Aorta (tissue), 5 donors: ENCODE measurements at regions not wholly inside any gene's neighbourhood (a gene's known extent, or its start where the extent isn't known, plus 50 kb on each side); places are given as distances from the start of the nearest gene placed in this dataset.
"Not testable (repeated sequence)": the region's sequence is repeated elsewhere in the genome, so short reads cannot be mapped to it uniquely, and the experiment has no call there.

ENCODE experiments used
- ATAC-seq: fragments of 200-7000 bp; cut with Tn5 transposase; one replicate; pipeline ENCODE4 v1.9.1; 2022; ENCODE audit warnings: moderate library complexity; ENCODE audit not compliant: low FRiP score
- DNase-seq, 2 donors: peaks; one replicate each; pipeline ENCODE4 v3.0.0-alpha.2; 2020
- H3K27ac ChIP-seq, 2 donors: one replicate each; pipeline ENCODE4 v1.5.1; 2013; ENCODE audit warnings: low read length in 2 of 2, mild to moderate bottlenecking in 2 of 2, moderate library complexity in 2 of 2, control low read depth in 1 of 2, inconsistent platforms in 1 of 2, low read depth in 1 of 2
- H3K27me3 ChIP-seq, 2 donors: one replicate each; pipeline ENCODE4 v1.6.1; 2013; ENCODE audit warnings: control low read depth in 1 of 2, low read length in 1 of 2, mild to moderate bottlenecking in 1 of 2, moderate library complexity in 1 of 2; ENCODE audit not compliant: insufficient read depth in 2 of 2, control insufficient read depth in 1 of 2
- H3K36me3 ChIP-seq, 2 donors: one replicate each; pipeline ENCODE4 v1.6.1; 2013; ENCODE audit warnings: control low read depth in 1 of 2, low read length in 1 of 2, mild to moderate bottlenecking in 1 of 2; ENCODE audit not compliant: insufficient read depth in 2 of 2, control insufficient read depth in 1 of 2
- H3K4me1 ChIP-seq, 2 donors: one replicate each; pipeline ENCODE4 v1.6.1; 2013; ENCODE audit warnings: low read length in 2 of 2, control low read depth in 1 of 2, mild to moderate bottlenecking in 1 of 2, moderate library complexity in 1 of 2; ENCODE audit not compliant: insufficient read depth in 2 of 2, control insufficient read depth in 1 of 2
- H3K4me3 ChIP-seq, 2 donors: one replicate each; pipeline ENCODE4 v1.5.1; 2013; ENCODE audit warnings: low read length in 2 of 2, control low read depth in 1 of 2, mild to moderate bottlenecking in 1 of 2
- H3K9me3 ChIP-seq: one replicate; pipeline ENCODE4 v1.6.1; 2013; ENCODE audit warnings: mild to moderate bottlenecking, low read length; ENCODE audit not compliant: control insufficient read depth
- WGBS, 2 donors: extraction: QIAGEN DNeasy Blood & Tissue Kit; methylation state at CpG; one replicate each; pipeline ENCODE4 v1.1.7; 2013; 5-methylcytosine and 5-hydroxymethylcytosine counted together
- intact Hi-C, 2 donors: fragments of 100-400 bp; cut with DNase I; formaldehyde crosslinking; loops; one replicate each; pipeline versions ENCODE4 v1.14.2 to v1.15.0; 2022
- donor health status: healthy with polysubstance abuse.
- donor health status: Bipolar disorder and iron deficiency.
- donor health status: DM: no; HTN: no; CAD: no.
- donor health status: DM: no; HTN: no; CAD: no.
- donor health status: DM: yes; HTN: yes; CAD: no.

DNA sequence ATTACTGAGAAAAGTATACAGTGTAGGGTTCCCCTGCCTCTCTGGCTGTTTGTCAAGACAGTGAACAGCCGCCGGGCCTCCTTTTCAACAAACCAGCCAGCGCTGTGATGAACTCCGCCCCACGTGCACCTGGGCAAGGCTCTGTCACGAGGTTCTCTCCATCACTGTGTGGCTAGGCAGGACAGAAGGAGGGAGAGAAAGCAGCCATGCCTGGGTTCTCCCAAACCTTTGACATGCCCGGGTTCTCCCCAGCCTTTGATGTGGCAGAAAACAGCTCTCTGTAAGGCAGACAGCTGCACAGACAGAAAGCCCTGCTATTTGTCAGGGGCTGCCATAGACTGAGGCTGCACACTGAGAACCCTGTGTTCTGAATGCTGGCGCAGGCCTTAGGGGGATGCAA, 101.4 kb upstream of the TRPM1 start:
- Histone ChIP-seq H3K36me3 (no peaks in the 10 kb centered on the region), H3K4me1 (no peaks in the 10 kb centered on the region), H3K27me3 (no peaks in the 10 kb centered on the region), H3K9me3 (no peaks in the 10 kb centered on the region), H3K4me3 (no peak overlapping the region), H3K27ac (no peak overlapping the region)
- intact Hi-C loops = loop anchor here (5.0 kb wide), 2 partner anchors 234 to 289 kb away; no protein-coding TSS in a partner anchor
- ATAC-seq (no peak), DNase-seq (no peak)
- 90% methylated on average over 8 of the region's 8 CpGs for WGBS, 2 donors

DNA sequence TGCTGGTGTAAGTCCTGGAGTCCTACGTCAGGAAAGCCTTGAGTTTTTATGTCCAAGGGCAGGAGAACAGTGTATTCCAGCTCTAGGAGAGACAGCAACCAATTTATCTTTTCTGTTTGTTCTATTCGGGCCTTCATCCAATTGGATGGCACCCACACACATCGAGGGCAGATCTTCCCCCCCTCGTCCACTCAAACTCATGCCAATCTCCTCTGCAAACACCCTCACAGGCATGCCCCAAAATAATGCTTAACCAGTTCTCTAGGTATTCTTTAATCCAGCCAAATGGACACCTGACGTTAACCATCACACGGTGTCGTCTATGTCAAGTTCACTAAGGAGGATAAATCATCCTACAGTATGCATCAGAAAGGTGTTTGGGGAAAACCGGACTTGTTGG, 102.5 kb upstream of the TRPM1 start:
- H3K27ac ChIP-seq = no peak overlapping the region

DNA sequence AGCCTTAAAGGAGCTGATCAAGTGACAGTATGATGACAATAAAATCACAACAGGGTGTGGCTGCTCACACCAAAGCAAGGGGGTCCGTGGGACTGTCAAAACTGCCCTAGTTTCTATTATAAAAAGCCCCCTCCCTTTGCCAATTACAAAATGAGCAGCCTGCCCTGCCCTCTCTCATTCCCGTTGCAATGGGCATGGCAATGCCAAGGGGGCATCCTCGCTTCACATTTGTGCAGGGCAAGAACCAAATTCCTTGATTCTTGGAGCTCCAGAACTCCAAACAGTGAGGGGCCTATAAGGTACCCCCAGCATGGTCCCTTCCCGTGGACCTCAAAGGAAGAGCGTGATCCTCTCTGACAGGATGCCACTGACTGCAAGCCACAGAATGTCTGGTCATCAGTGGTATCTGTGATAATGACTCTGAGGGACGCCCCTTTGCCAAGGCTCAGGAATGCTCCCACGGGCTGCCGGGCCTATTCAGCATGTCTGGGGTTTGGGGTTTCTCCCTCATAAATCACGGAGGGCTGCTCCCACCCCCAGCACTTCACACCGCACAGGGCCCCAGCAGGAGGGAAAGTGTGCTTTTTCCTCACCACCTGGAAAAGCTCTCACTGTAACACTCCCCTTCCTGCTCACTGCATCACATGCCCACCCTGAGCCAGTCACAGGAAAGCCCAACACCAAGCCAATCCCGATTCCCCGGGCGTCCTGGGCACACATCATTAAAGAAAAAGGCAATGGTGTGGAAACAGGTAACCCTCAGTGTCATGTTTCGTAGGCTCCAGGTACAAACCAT, 105.1 kb upstream of the TRPM1 start:
- intact Hi-C loops = no loop called here
- Histone ChIP-seq H3K36me3 (no peaks in the 10 kb centered on the region), H3K27ac (no peak overlapping the region), H3K4me3 (no peak overlapping the region), H3K9me3 (peaks cover 1% of the 10 kb centered on the region), H3K4me1 (no peaks in the 10 kb centered on the region), H3K27me3 (no peaks in the 10 kb centered on the region)
- ATAC-seq = no peak
- no peak for DNase-seq
- WGBS, 2 donors = 60 to 65% methylated on average over 14 of the region's 14 CpGs

More for the DNA sequence above, 102.5 kb upstream of the TRPM1 start:
- no peaks in the 10 kb centered on the region for H3K36me3 ChIP-seq
- DNase-seq = no peak
- no peak for ATAC-seq
- H3K4me1 ChIP-seq = no peaks in the 10 kb centered on the region
- WGBS, 2 donors = 84 to 86% methylated on average over 8 of the region's 8 CpGs
- intact Hi-C loops = loop anchor here (5.0 kb wide), 2 partner anchors 233 to 288 kb away; no protein-coding TSS in a partner anchor
- no peak overlapping the region for H3K4me3 ChIP-seq
- H3K9me3 ChIP-seq = no peaks in the 10 kb centered on the region
- H3K27me3 ChIP-seq = no peaks in the 10 kb centered on the region

GRCh38 chr15:31207246-31207645, 105.7 kb upstream of the TRPM1 start:
- no peak for DNase-seq
- H3K9me3 ChIP-seq = peaks cover 1% of the 10 kb centered on the region
- H3K4me1 ChIP-seq = no peaks in the 10 kb centered on the region
- intact Hi-C loops = no loop called here
- ATAC-seq = no peak
- H3K27me3 ChIP-seq = no peaks in the 10 kb centered on the region
- no peak overlapping the region for H3K27ac ChIP-seq
- 87 to 92% methylated on average over 2 of the region's 2 CpGs for WGBS, 2 donors
- no peak overlapping the region for H3K4me3 ChIP-seq
- H3K36me3 ChIP-seq = no peaks in the 10 kb centered on the region

GRCh38 chr15:31207861-31208260, 106.3 kb upstream of the TRPM1 start:
- H3K27ac ChIP-seq, H3K4me1 ChIP-seq, H3K9me3 ChIP-seq, H3K4me3 ChIP-seq, H3K27me3 ChIP-seq, H3K36me3 ChIP-seq, ATAC-seq, DNase-seq, intact Hi-C loops: not testable (repeated sequence)
- 97 to 100% methylated on average over 1 of the region's 1 CpG for WGBS, 2 donors

DNA sequence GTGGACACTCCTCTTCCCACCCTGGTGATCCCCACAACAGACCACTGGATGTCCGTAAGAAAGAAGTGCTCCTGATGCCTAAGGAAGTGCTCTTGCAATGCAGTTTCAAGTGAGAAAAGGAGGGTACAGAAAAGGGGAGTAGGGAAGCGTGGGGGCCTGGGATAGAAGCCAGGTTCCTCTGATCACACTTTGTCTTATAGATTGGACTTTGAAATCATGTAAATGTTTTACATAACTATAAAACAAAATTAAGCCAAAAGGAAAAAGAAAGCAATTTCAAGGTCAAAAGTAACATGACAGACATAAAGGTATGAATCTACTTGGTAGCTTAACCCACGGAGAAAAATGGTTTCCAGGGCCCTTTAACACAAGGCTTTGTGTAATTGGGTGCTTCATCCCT, 107.3 kb upstream of the TRPM1 start:
- no peak for DNase-seq
- no peaks in the 10 kb centered on the region for H3K27me3 ChIP-seq
- no peaks in the 10 kb centered on the region for H3K4me1 ChIP-seq
- no peak overlapping the region for H3K27ac ChIP-seq
- no peak overlapping the region for H3K4me3 ChIP-seq
- no peak for ATAC-seq
- H3K9me3 ChIP-seq = peaks cover 1% of the 10 kb centered on the region
- WGBS, 2 donors = 91 to 92% methylated on average over 3 of the region's 3 CpGs
- no peaks in the 10 kb centered on the region for H3K36me3 ChIP-seq
- intact Hi-C loops = no loop called here

- Histone ChIP-seq H3K4me3 (no peak overlapping the region), H3K36me3 (no peaks in the 10 kb centered on the region), H3K4me1 (no peaks in the 10 kb centered on the region), H3K27ac (no peak overlapping the region), H3K27me3 (no peaks in the 10 kb centered on the region), H3K9me3 (peaks cover 1% of the 10 kb centered on the region)
- WGBS, 2 donors = 96 to 98% methylated on average over 4 of the region's 4 CpGs
- intact Hi-C loops = loop anchor here in 1 of 2 donors (5.0 kb wide), 3 partner anchors 116 to 276 kb away; partner anchors contain the start of gene KLF13
- no peak for DNase-seq
- ATAC-seq = no peak
These were observed 109.8 kb upstream of the TRPM1 start for GRCh38 chr15:31211353-31211752.

DNA sequence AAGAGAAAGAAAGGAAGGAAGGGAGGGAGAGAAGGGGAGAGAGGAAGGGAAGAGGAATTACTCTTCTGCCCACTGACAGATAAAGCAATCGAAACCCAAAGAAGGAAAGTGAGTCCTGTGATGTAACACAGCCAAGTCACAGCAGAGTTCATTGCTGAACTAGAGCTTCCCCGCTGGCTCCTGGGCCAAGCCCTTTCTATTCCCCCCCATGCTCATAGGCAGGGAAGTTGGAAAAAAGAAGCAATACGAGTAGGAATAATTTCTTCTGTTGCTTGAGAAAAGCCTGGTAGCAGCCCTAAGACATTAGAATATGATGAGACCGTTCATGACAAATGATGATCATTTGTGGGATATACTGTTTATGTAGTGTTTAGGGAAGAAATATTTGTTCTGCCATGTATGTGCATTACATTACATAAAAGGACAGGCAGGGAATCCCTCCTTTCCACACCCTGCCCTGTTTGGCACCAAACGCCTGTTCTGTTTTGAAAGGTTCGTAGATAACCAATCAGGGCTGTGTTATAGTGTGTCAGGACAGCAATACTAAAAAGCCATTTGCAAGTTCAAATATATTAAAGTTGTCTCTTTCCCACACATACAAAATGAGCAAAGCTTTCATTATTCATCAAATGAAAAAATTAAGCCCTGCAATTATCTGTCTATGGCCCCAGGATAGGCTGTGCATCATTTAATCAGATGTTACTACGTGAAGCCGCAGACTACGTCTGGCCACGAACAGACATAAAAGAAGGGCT, 111.0 kb upstream of the TRPM1 start:
- 83 to 90% methylated on average over 10 of the region's 10 CpGs for WGBS, 2 donors
- no peak overlapping the region for H3K27ac ChIP-seq
- peaks cover 1% of the 10 kb centered on the region for H3K9me3 ChIP-seq
- no peaks in the 10 kb centered on the region for H3K27me3 ChIP-seq
- ATAC-seq (no peak), DNase-seq (no peak)
- no peaks in the 10 kb centered on the region for H3K36me3 ChIP-seq
- intact Hi-C loops = loop anchor here in 1 of 2 donors (5.0 kb wide), 3 partner anchors 115 to 275 kb away; partner anchors contain the start of gene KLF13
- H3K4me1 ChIP-seq = no peaks in the 10 kb centered on the region
- H3K4me3 ChIP-seq = no peak overlapping the region
